HG03064 (cell line): ENCODE measurements at regions not wholly inside any gene's neighbourhood (a gene's known extent, or its start where the extent isn't known, plus 50 kb on each side); places are given as distances from the start of the nearest gene placed in this dataset.
A peak's percentile ranks its signal among the peaks of the same experiment; 100 is the strongest.
"Not testable (repeated sequence)": the region's sequence is repeated elsewhere in the genome, so short reads cannot be mapped to it uniquely, and the experiment has no call there.

Source experiments
- ATAC-seq: cut with Tn5 transposase; IDR thresholded peaks from one replicate; pipeline ENCODE4 v1.9.1; 2021; ENCODE audit warnings: low read depth; ENCODE audit not compliant: unreplicated experiment

DNA sequence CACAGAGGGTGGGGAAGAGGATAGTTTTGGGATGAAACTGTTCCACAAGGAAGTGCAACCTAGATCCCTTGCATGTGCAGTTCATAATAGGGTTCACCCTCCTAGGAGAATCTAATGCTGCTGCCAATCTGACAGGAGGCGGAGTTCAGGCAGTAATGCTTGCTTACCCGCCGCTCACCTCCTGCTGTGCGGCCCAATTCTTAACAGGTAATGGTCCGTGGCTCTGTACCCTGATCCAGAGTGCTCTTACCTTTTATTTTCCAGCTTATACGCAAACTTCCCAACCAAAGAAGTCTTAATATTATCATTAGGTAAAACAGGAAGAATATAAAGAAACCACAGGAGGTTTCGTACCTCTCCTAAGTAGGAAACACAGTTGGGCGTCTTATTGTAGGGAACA lies 82.7 kb upstream of the CD302 start:
- ATAC-seq = no peak

GRCh38 chr2:159879051-159879604 lies 81.1 kb upstream of the CD302 start:
- peak; percentile 70 for ATAC-seq

- no peak for ATAC-seq
Observed at GRCh38 chr2:159875083-159875482, 77.1 kb upstream of the CD302 start.

DNA sequence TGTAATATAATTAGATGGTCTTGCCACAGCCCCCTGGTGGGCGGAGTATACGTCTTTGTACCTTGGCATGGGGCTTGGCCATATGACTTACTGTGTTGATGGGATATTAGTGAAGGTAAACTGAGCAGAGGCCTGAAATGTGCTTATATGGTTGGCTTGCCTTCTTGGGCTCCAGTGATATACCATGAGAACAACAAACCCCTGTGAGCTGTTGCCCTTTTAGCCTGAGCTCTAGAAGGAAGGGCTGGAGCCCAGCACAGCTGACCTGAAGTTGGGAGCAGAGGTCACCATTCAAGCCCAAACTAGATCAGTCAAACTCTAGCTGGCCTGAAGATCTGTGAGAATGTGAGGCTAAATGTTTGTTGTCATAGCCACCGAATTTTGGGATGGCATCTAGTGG lies 75.2 kb upstream of the CD302 start:
- no peak for ATAC-seq

DNA sequence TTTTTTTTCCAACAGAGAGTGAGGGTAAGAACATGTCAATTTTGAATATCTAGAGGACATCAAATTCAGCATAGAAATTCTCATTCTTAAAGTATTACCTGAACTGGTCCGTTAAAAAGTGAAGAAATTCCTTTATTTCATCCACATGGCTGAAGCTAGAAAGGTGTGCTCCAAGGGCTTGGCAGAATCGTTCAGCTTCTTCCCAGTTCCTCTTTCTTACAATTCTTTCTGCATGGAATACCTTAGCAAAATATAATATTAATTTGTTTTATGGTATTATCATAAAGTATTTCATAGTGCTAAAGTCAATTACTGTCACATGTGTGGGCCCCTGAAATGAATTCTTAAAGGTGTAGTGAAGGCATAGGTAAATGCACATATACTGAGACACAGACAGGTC lies 74.3 kb upstream of the CD302 start:
- no peak for ATAC-seq

- not testable (repeated sequence) for ATAC-seq
Observed at GRCh38 chr2:159868598-159869159, 70.7 kb upstream of the CD302 start.

DNA sequence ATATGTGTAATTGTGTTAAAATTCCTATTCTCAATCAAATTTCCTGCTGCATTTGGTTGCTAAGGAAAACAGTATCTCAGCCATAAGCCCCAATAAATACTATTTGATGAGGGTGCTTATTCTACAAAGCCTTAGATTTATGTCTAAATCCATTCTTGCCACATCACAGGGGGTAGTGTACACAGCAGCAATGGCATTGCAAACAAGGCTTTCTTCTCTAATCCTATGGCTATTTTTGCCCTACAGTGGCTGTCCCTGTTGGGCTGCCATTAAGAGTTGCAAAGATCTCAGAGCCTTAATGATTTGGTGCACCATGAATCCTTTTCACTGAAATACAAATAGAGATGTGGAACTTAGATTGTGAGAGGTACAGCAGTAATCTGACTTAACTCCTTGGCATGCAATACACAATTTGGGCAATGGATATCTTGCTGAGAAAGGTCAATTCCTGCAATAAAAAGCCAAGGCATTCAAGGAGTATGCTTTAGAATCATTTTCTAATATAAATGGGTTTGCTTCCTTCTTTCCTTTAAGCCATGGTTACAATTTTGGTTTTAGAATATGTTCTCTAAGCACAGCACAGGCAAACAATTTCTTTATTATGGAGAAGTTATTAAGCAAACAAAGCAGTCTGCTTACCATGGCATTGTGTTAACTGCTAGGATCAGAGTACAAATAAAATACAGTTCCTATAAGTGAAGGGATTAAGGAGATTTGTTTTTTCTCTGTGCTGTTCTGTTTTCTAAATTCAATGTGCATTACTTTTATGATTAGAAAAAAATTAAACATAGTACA lies 69.8 kb upstream of the CD302 start:
- no peak for ATAC-seq

- no peak for ATAC-seq
Observed at GRCh38 chr2:159863526-159864160, 65.6 kb upstream of the CD302 start.

GRCh38 chr2:159860581-159861310 lies 62.7 kb upstream of the CD302 start:
- ATAC-seq = no peak

- no peak for ATAC-seq
Observed at GRCh38 chr2:159859583-159859982, 61.6 kb upstream of the CD302 start.

DNA sequence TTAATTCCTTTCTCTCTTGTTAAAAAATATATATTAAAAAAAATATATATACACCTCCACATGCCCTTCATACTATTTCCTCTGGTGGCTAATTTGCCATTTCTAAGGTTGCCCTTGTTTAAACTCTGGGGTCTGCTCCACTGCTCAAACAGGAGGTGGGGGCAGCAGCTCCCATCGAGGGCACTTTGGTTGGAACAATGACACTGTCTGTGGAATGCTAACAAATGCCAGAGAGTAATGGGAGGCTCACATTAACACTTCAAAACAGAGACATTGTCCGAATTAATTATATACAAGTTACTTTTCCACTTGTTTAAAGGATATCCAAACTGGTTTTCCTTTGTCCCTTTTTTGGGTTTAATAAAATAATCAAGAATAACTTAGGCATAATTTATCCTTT lies 58.8 kb upstream of the CD302 start:
- no peak for ATAC-seq

GRCh38 chr2:159855557-159856061 lies 57.6 kb upstream of the CD302 start:
- ATAC-seq = no peak

GRCh38 chr2:159855143-159855542 lies 57.1 kb upstream of the CD302 start:
- no peak for ATAC-seq

DNA sequence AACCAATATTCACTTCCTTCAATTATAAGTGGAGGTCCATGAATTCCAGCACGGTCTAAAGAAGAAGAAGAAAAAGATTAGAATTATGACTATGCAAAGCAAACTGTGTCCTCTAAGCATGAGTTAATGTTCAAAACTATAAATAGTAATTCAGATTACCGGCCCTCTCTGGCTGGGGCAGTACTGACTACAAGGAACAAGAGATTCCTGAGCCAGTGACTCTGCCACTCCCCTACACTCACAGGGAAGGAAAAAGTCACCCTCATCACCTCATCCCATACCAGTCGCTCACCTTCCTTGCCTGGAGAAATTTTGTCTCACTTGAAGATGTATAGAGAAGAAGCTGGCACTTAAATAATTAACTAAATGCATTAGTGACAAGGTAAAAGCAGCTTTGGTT lies 56.5 kb upstream of the CD302 start:
- no peak for ATAC-seq

DNA sequence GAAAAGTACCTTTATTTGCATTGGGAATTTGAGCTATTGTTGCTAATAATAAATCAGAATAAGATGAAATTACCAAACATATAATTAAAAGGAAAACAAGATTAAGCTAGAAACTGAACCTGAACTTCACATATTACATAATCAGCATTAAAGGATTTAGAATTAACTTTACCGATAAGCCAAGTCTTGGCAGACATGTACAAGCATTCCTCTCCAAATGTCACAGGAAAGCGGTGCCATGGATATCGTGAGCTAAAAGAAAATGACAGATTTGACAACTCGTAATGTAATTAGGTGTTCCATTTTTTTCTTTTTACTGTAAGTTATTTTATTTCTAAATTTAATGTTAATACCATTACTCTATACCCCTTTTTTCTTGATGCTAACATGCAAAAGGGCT lies 55.1 kb upstream of the CD302 start:
- no peak for ATAC-seq

DNA sequence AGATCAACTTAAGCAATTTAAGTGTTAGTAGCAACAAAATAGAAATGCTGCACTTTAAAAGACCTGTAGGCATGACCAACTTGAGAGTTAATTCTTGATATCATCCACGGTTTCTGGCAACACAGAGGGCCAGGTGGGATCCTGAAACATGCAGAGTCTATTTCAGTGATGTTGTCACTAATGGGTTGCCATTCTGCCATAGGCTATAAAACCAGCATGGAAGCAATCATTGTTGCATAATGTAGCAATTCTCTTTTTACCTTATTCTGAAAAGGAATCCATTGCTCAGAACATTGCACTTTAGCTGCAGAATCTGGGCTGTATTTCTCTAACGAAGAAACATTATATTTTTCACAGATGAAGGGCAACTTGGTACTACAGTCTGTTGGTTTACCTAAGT lies 53.9 kb upstream of the CD302 start:
- no peak for ATAC-seq

DNA sequence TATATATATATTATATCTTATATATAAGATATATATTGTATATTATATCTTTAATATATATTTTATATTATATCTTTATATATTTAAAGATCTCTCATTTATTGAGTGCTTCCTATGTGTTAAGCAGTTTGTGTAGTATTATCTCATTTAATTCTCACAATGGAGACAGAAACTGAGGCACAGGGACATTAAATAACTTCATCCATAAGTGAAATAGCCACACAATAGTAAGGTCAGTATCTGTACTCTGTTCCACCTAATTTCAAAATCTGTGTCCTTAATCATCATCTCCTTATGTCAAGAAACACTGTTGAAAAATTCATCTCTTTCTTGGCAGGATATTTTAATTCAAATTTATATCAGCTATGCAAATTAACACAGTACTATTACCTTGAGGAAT lies 52.8 kb upstream of the CD302 start:
- ATAC-seq = no peak

DNA sequence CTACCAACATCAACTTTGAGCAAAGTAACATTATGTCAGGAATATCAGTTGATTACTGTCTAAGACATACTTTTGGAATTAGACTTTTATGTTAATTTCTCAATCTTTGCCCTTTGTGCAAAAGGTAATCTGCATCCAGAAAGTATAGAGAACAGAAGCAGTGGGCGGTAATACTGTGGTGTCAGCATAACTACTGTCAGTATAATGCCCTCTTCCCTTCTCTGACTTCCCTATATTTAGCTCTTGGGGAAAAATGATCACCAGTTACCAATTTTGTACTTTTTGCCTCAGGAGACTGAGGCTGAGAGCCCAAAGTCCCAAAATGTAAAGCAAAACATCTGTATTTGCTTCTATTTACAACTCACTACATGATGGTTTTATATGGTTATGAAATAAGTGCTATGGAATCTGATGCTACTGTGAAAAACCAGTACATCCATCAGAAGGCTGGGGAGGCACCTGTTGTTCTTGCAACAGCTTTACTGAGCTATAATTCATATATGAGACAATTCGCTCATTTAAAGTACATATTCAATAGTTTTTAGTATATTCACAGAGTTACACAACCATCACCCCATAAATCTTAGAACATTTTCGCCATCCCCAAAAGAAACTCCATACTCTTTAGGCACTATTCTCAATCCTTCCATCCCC lies 51.3 kb upstream of the CD302 start:
- no peak for ATAC-seq
